ENCODE measurements at regions not wholly inside any gene's neighbourhood (a gene's known extent, or its start where the extent isn't known, plus 50 kb on each side); places are given as distances from the start of the nearest gene placed in this dataset.

DNA sequence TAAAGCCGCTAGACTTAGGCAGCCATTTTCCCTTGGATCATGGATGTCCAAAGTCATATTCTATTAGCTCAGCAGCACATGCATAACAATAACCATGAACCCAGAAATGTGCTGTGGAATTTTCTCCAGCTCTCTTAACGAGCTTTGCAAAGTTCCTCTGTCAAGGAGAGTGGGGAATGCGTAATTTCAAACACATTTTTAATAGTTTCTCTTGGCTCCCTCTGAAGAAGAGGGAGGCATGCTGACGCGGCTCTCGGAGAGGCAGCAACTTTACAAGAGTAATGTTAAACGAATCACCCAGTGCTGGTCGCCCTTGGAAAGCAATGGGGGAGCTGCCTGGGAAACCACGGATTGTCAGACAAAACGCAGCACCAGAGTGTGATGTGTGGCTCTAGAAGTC lies 114.8 kb downstream of the RAB18 start:
- Histone ChIP-seq H3K36me3 (replicated peaks in 1 of 2; ENCODE audit: control insufficient read depth in 1 of 2, insufficient read depth in 2 of 2, low read length in 2 of 2) (no peaks in the 10 kb centered on the region), H2AFZ (ENCODE audit: insufficient read depth, low read depth, low read length, poor library complexity, severe bottlenecking) (no peak overlapping the region), H4K20me1 (ENCODE audit: insufficient read depth, low read length) (no peaks in the 10 kb centered on the region), H3K27me3 (ENCODE audit: control insufficient read depth in 2 of 2, insufficient read depth in 2 of 2, low read length in 2 of 2) (peaks cover 0 to 5% of the 10 kb centered on the region in 2 donors), H3K79me2 (ENCODE audit: insufficient read depth, low read length) (no peaks in the 10 kb centered on the region), H3K27ac (ENCODE audit: low read depth in 1 of 2, low read length in 2 of 2) (no peak overlapping the region), H3K4me2 (replicated peaks; ENCODE audit: extremely low read depth, low read length, poor library complexity, severe bottlenecking) (no peak overlapping the region), H3K4me3 (replicated peaks in 1 of 3; ENCODE audit: low read depth in 2 of 3, low read length in 3 of 3) (no peak overlapping the region), H3K4me1 (ENCODE audit: control insufficient read depth in 1 of 2, insufficient read depth in 2 of 2, low read length in 2 of 2) (peaks cover 17 to 36% of the 10 kb centered on the region in 2 donors), H3K9ac (ENCODE audit: insufficient read depth, low read length, poor library complexity, severe bottlenecking) (no peak overlapping the region), H3K9me3 (replicated peaks in 1 of 2; ENCODE audit: control insufficient read depth in 1 of 2, insufficient read depth in 1 of 2, low read length in 2 of 2) (peaks cover 0 to 14% of the 10 kb centered on the region in 2 donors)
- intact Hi-C loops (cut with micrococcal nuclease) = no loop called here
- H3K4me1 Mint-ChIP-seq = peaks cover 27% of the 10 kb centered on the region
- peaks cover 3 to 13% (median 4%) of the 10 kb centered on the region in 3 donors for H3K27me3 Mint-ChIP-seq (ENCODE audit: low read depth in 3 of 3)
- TF ChIP-seq, protein P1, sequence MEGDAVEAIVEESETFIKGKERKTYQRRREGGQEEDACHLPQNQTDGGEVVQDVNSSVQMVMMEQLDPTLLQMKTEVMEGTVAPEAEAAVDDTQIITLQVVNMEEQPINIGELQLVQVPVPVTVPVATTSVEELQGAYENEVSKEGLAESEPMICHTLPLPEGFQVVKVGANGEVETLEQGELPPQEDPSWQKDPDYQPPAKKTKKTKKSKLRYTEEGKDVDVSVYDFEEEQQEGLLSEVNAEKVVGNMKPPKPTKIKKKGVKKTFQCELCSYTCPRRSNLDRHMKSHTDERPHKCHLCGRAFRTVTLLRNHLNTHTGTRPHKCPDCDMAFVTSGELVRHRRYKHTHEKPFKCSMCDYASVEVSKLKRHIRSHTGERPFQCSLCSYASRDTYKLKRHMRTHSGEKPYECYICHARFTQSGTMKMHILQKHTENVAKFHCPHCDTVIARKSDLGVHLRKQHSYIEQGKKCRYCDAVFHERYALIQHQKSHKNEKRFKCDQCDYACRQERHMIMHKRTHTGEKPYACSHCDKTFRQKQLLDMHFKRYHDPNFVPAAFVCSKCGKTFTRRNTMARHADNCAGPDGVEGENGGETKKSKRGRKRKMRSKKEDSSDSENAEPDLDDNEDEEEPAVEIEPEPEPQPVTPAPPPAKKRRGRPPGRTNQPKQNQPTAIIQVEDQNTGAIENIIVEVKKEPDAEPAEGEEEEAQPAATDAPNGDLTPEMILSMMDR (IDR thresholded peaks at IDR 0.05) = no peak
- H3K27ac Mint-ChIP-seq = no peak overlapping the region
- H3K9me3 Mint-ChIP-seq = peaks cover 3 to 12% (median 8%) of the 10 kb centered on the region in 7 donors
- H3K4me3 Mint-ChIP-seq = no peak overlapping the region
- WGBS (ENCODE audit: insufficient coverage) = 100% methylated on average over 3 of the region's 10 CpGs
- H3K36me3 Mint-ChIP-seq = peaks cover 0 to 2% of the 10 kb centered on the region in 2 donors
- DNase-seq = no peak

DNA sequence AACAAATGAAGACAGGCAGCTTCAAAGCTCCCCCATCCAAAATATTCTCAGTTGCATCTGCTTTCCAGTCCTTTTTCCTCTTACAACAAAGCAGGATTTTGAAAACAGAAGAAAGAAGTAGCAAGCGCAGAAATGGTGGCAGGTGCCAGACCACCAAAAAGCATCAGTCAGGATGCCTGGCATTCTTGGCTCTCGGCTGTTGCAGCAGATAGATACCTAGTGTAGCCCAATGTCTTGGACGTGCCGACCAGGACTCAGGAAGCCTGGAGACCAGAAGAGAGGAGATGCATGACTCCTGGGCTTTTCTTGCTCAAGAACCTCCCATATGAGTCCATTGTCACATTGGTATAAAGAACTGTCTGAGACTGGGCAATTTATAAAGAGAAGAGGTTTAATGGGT lies 115.2 kb downstream of the RAB18 start:
- H3K4me1 ChIP-seq (ENCODE audit: control insufficient read depth in 1 of 2, insufficient read depth in 2 of 2, low read length in 2 of 2) = peaks cover 17 to 36% of the 10 kb centered on the region in 2 donors
- no peak overlapping the region for H3K27ac ChIP-seq (ENCODE audit: low read depth in 1 of 2, low read length in 2 of 2)
- 88% methylated on average over 4 of the region's 4 CpGs for WGBS (ENCODE audit: insufficient coverage)
- no peaks in the 10 kb centered on the region for H3K79me2 ChIP-seq (ENCODE audit: insufficient read depth, low read length)
- peaks cover 3 to 14% (median 3%) of the 10 kb centered on the region in 3 donors for H3K27me3 Mint-ChIP-seq (ENCODE audit: low read depth in 3 of 3)
- peaks cover 0 to 5% of the 10 kb centered on the region in 2 donors for H3K27me3 ChIP-seq (ENCODE audit: control insufficient read depth in 2 of 2, insufficient read depth in 2 of 2, low read length in 2 of 2)
- H3K36me3 Mint-ChIP-seq = peaks cover 0 to 2% of the 10 kb centered on the region in 2 donors
- no peak overlapping the region for H2AFZ ChIP-seq (ENCODE audit: insufficient read depth, low read depth, low read length, poor library complexity, severe bottlenecking)
- TF ChIP-seq, protein P1 (IDR thresholded peaks at IDR 0.05) = no peak
- no peak overlapping the region for H3K4me3 ChIP-seq (replicated peaks in 1 of 3; ENCODE audit: low read depth in 2 of 3, low read length in 3 of 3)
- peaks cover 3 to 12% (median 8%) of the 10 kb centered on the region in 7 donors for H3K9me3 Mint-ChIP-seq
- no peak for DNase-seq
- no peak overlapping the region for H3K27ac Mint-ChIP-seq
- H3K4me2 ChIP-seq (replicated peaks; ENCODE audit: extremely low read depth, low read length, poor library complexity, severe bottlenecking) = no peak overlapping the region
- H3K4me1 Mint-ChIP-seq = peaks cover 27% of the 10 kb centered on the region
- no peak overlapping the region for H3K4me3 Mint-ChIP-seq
- no peak overlapping the region for H3K9ac ChIP-seq (ENCODE audit: insufficient read depth, low read length, poor library complexity, severe bottlenecking)
- intact Hi-C loops (cut with micrococcal nuclease) = no loop called here
- H3K36me3 ChIP-seq (replicated peaks in 1 of 2; ENCODE audit: control insufficient read depth in 1 of 2, insufficient read depth in 2 of 2, low read length in 2 of 2) = no peaks in the 10 kb centered on the region
- H3K9me3 ChIP-seq (replicated peaks in 1 of 2; ENCODE audit: control insufficient read depth in 1 of 2, insufficient read depth in 1 of 2, low read length in 2 of 2) = peaks cover 0 to 14% of the 10 kb centered on the region in 2 donors
- H4K20me1 ChIP-seq (ENCODE audit: insufficient read depth, low read length) = no peaks in the 10 kb centered on the region

All from CD14-positive monocyte (primary cell).